Kidney epithelial cell (primary cell): ENCODE measurements at regions not wholly inside any gene's neighbourhood (a gene's known extent, or its start where the extent isn't known, plus 50 kb on each side); places are given as distances from the start of the nearest gene placed in this dataset.

Source experiments
- DNase-seq: peaks from one replicate; pipeline ENCODE4 v3.0.0-alpha.2; 2010; ENCODE audit warnings: low read depth
- H3K27me3 ChIP-seq: 2 replicates; pipeline ENCODE4 v1.6.0; 2011; ENCODE audit warnings: low read length; ENCODE audit not compliant: control insufficient read depth, insufficient read depth
- H3K36me3 ChIP-seq: 2 replicates; pipeline ENCODE4 v1.5.1; 2011; ENCODE audit warnings: low read length; ENCODE audit not compliant: control insufficient read depth, insufficient read depth
- H3K4me3 ChIP-seq: 2 replicates; pipeline ENCODE4 v1.5.1; 2011; ENCODE audit warnings: low read depth, mild to moderate bottlenecking, control low read depth, low read length
- TF ChIP-seq, protein P1 (sequence below): IDR thresholded peaks from 2 replicates; pipeline ENCODE4 v1.5.1; 2011; ENCODE audit warnings: mild to moderate bottlenecking, moderate library complexity, low read length, control low read depth, inconsistent platforms; ENCODE audit not compliant: insufficient read depth, poor library complexity, severe bottlenecking

DNA sequence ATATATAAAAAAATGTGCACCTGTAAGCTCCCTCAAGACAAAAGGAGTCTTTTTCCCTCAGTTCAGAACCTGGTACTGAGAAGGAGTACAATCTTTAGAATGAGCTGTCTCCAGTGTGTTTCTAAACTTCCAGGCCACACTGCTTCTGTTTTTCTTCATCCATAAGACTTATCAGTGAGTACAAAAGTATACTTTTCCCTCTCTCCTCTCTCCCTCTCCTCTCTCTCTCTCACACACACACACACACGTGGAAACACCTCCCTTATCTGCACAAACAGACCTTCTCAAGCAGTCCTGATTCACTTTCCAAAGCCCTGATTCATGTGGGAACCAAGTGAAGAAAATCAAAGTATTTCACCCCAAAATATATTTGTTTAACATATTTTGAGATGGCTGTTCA, 220.7 kb upstream of the UBASH3B start:
- Histone ChIP-seq H3K36me3 (no peaks in the 10 kb centered on the region), H3K4me3 (no peak overlapping the region), H3K27me3 (peaks cover 2% of the 10 kb centered on the region)
- DNase-seq = no peak
- TF ChIP-seq, protein P1, sequence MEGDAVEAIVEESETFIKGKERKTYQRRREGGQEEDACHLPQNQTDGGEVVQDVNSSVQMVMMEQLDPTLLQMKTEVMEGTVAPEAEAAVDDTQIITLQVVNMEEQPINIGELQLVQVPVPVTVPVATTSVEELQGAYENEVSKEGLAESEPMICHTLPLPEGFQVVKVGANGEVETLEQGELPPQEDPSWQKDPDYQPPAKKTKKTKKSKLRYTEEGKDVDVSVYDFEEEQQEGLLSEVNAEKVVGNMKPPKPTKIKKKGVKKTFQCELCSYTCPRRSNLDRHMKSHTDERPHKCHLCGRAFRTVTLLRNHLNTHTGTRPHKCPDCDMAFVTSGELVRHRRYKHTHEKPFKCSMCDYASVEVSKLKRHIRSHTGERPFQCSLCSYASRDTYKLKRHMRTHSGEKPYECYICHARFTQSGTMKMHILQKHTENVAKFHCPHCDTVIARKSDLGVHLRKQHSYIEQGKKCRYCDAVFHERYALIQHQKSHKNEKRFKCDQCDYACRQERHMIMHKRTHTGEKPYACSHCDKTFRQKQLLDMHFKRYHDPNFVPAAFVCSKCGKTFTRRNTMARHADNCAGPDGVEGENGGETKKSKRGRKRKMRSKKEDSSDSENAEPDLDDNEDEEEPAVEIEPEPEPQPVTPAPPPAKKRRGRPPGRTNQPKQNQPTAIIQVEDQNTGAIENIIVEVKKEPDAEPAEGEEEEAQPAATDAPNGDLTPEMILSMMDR = no peak

DNA sequence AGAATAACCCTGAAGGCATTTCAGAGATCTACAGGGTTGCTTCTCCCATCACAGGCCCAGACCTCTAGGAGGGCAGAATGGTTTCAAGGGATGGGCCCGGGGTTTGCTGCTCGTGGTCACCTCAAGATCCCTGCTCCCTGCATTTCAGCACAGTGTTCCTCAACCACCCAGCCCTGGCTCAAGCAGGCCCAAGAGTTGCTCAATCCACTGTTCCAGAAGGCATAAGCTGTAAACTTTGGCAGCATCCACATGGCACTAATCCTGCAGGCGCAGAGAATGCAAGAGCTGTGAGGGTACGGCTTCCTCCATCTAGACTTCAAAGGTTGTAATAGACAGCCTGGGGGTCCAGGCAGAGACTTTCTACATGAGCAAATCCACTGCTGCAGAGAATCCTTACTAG, 225.0 kb upstream of the UBASH3B start:
- no peak overlapping the region for H3K4me3 ChIP-seq
- no peaks in the 10 kb centered on the region for H3K27me3 ChIP-seq
- no peak for DNase-seq
- no peaks in the 10 kb centered on the region for H3K36me3 ChIP-seq
- TF ChIP-seq, protein P1 = no peak

DNA sequence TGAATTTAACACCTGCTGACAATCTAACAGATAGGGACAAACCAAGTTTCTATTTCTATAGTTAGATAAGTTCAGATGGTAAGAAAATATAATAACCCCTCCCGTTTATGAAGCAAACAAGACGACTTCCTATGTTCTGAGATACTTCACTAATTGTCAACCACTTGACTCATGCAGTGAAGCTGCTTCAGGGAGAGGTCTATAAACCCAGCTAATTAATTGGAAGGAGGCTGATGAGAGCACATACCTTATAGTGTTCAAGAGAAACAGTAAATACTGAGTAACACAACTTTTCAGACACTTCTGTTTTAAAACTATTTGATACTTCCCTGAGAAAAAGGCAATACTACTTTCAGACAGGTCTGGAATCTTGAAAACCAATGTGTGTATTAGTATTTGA, 229.4 kb upstream of the UBASH3B start:
- H3K36me3 ChIP-seq = no peaks in the 10 kb centered on the region
- no peak overlapping the region for H3K4me3 ChIP-seq
- H3K27me3 ChIP-seq = no peaks in the 10 kb centered on the region
- TF ChIP-seq, protein P1 = no peak
- DNase-seq = no peak

DNA sequence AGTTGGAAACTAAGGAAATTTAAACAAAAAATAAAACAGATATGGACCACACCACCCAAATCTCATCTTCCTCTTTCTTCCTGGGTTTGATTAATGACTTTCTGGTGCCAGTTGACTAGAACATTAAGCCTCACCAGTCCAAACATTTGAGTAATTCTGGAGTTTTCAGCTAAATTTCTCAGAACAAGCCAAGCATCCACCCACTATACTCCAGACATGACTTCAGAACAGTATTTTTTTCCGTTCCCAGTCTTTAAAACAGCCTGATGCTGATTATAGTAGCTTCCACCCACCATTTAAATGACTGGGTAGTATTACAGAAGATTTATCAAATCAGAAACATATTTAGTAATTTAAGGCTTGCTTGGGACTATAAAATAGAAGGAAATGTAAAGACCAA, 230.9 kb upstream of the UBASH3B start:
- TF ChIP-seq, protein P1 = no peak
- DNase-seq = no peak
- H3K36me3 ChIP-seq = no peaks in the 10 kb centered on the region
- H3K27me3 ChIP-seq = no peaks in the 10 kb centered on the region
- H3K4me3 ChIP-seq = no peak overlapping the region

DNA sequence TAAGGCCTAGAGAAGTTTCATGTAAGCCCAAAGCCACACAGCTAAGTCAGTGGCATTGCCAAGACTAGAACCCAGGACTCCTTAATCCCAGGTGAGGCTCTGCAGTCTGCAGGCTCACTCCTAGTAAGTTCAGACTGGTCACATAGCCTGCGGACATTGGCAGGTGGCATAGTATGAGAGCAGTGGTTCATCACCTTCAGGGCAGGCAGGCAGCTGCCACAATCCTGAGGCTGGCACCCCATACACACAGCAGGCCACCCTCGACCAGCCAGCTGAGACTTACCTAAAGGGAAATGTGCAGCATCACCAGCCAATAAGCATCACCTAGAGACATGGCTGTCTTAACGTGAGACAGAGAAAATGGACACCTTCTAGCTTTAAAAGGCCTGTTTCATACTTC, 231.6 kb upstream of the UBASH3B start:
- no peak for DNase-seq
- Histone ChIP-seq H3K4me3 (no peak overlapping the region), H3K36me3 (no peaks in the 10 kb centered on the region), H3K27me3 (no peaks in the 10 kb centered on the region)
- TF ChIP-seq, protein P1 = no peak

DNA sequence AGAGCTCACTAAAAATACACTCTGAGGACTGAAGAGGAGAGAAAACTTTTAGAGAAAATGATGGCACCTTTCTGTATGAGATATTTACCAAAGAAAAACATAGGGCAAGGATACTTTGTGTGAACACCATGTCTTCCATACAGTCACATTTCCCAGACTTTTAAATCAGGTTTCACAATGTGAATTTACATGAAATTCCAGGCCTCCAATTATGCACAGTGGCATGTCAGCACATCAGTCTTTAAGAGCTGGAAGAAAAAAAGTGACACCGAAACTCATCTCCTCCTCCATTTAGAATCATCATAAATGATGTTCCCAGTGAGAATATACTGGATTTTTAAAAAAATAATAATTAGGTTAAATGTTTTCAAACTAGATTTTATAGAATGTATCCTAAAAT, 232.2 kb upstream of the UBASH3B start:
- no peak for DNase-seq
- no peaks in the 10 kb centered on the region for H3K36me3 ChIP-seq
- no peaks in the 10 kb centered on the region for H3K27me3 ChIP-seq
- no peak overlapping the region for H3K4me3 ChIP-seq
- TF ChIP-seq, protein P1 = no peak
